Esophagus squamous epithelium (tissue), 4 donors: ENCODE measurements at regions not wholly inside any gene's neighbourhood (a gene's known extent, or its start where the extent isn't known, plus 50 kb on each side); places are given as distances from the start of the nearest gene placed in this dataset.

ENCODE experiments used
- POLR2A ChIP-seq, 4 donors: fragments of 450-650 bp; IDR thresholded peaks; one replicate each; pipeline ENCODE4 v1.6.1; 2017; ENCODE audit warnings: antibody characterized with exemption in 4 of 4, mild to moderate bottlenecking in 4 of 4, moderate library complexity in 3 of 4
- TF ChIP-seq, protein P1 (sequence below), 6 experiments: fragments of 450-650 bp in 4 of 6; fragments of 200-600 bp in 2 of 6; sonication (generic) in 2 of 6; IDR thresholded peaks; one replicate each; pipeline ENCODE4 v1.5.1; 2016 to 2019; ENCODE audit warnings: antibody characterized with exemption in 6 of 6, mild to moderate bottlenecking in 4 of 6, moderate library complexity in 4 of 6

DNA sequence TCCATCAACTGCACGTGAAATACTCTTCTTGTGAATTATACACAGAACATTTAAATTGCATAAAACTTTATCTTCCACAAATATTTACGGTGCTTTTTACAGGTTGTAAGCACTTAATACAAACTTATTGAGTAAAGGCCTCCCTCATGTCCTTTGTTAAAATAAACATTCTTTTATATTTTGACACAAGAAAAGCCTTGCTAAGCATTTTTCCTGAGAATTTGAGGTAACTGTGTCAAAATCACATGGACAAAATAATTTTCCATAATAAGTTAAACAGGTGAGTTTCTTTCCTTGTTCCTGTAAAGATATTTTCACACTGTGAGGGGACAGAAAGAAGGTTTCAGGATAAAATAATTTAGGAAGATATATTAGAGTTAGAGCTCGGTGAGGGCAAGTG lies 1317.1 kb upstream of the ZEB2 start:
- TF ChIP-seq, protein P1, sequence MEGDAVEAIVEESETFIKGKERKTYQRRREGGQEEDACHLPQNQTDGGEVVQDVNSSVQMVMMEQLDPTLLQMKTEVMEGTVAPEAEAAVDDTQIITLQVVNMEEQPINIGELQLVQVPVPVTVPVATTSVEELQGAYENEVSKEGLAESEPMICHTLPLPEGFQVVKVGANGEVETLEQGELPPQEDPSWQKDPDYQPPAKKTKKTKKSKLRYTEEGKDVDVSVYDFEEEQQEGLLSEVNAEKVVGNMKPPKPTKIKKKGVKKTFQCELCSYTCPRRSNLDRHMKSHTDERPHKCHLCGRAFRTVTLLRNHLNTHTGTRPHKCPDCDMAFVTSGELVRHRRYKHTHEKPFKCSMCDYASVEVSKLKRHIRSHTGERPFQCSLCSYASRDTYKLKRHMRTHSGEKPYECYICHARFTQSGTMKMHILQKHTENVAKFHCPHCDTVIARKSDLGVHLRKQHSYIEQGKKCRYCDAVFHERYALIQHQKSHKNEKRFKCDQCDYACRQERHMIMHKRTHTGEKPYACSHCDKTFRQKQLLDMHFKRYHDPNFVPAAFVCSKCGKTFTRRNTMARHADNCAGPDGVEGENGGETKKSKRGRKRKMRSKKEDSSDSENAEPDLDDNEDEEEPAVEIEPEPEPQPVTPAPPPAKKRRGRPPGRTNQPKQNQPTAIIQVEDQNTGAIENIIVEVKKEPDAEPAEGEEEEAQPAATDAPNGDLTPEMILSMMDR (IDR thresholded peaks at IDR 0.05) = no peak
- no peak for TF ChIP-seq POLR2A (IDR thresholded peaks at IDR 0.05)
